ENCODE measurements at regions not wholly inside any gene's neighbourhood (a gene's known extent, or its start where the extent isn't known, plus 50 kb on each side); places are given as distances from the start of the nearest gene placed in this dataset.

GRCh38 chr5:166178411-166179080 is 2112.9 kb upstream of the WWC1 start:
- TF ChIP-seq ZNF565 (CRISPR knock-in tag; conservative IDR thresholded peaks at IDR 0.05; ENCODE audit: low read depth) (no peak), CSRNP3 (CRISPR knock-in tag; IDR thresholded peaks at IDR 0.05) (no peak), SNAI2 (CRISPR knock-in tag; IDR thresholded peaks at IDR 0.05) (no peak)

Data from SK-N-SH treated with all-trans-retinoic acid at 6 μM for 48 hours (cell line).